GM18868 (cell line): ENCODE measurements at regions not wholly inside any gene's neighbourhood (a gene's known extent, or its start where the extent isn't known, plus 50 kb on each side); places are given as distances from the start of the nearest gene placed in this dataset.
A peak's percentile ranks its signal among the peaks of the same experiment; 100 is the strongest.

Experiments used
- ATAC-seq: cut with Tn5 transposase; IDR thresholded peaks from one replicate; pipeline ENCODE4 v1.9.1; 2021; ENCODE audit warnings: mild to moderate bottlenecking, moderate library complexity; ENCODE audit not compliant: unreplicated experiment

GRCh38 chr5:126198531-126198930 is 224.7 kb upstream of the GRAMD2B start:
- no peak for ATAC-seq

GRCh38 chr5:126199467-126199866 is 223.7 kb upstream of the GRAMD2B start:
- ATAC-seq: no peak

GRCh38 chr5:126208691-126209090 is 214.5 kb upstream of the GRAMD2B start:
- ATAC-seq: no peak

GRCh38 chr5:126210955-126211354 is 212.3 kb upstream of the GRAMD2B start:
- no peak for ATAC-seq

GRCh38 chr5:126219616-126220015 is 203.6 kb upstream of the GRAMD2B start:
- ATAC-seq: no peak

- no peak for ATAC-seq
Observed at GRCh38 chr5:126220725-126221124, 202.5 kb upstream of the GRAMD2B start.

- no peak for ATAC-seq
Observed at GRCh38 chr5:126228934-126229333, 194.3 kb upstream of the GRAMD2B start.

GRCh38 chr5:126233256-126233655 is 190.0 kb upstream of the GRAMD2B start:
- no peak for ATAC-seq

- ATAC-seq: peak; percentile 82
Observed at GRCh38 chr5:126234563-126235195, 188.5 kb upstream of the GRAMD2B start.

GRCh38 chr5:126235628-126236027 is 187.6 kb upstream of the GRAMD2B start:
- no peak for ATAC-seq

- no peak for ATAC-seq
Observed at GRCh38 chr5:126236994-126237393, 186.2 kb upstream of the GRAMD2B start.

GRCh38 chr5:126248611-126249010 is 174.6 kb upstream of the GRAMD2B start:
- no peak for ATAC-seq

- ATAC-seq: no peak
Observed at GRCh38 chr5:126251024-126251423, 172.2 kb upstream of the GRAMD2B start.

GRCh38 chr5:126253406-126253805 is 169.8 kb upstream of the GRAMD2B start:
- ATAC-seq: no peak

GRCh38 chr5:126263591-126264184 is 159.5 kb upstream of the GRAMD2B start:
- ATAC-seq: no peak

- ATAC-seq: no peak
Observed at GRCh38 chr5:126265917-126266316, 157.3 kb upstream of the GRAMD2B start.

GRCh38 chr5:126267438-126267837 is 155.8 kb upstream of the GRAMD2B start:
- ATAC-seq: peak; percentile 60

- no peak for ATAC-seq
Observed at GRCh38 chr5:126268697-126269315, 154.4 kb upstream of the GRAMD2B start.

GRCh38 chr5:126269511-126269910 is 153.7 kb upstream of the GRAMD2B start:
- no peak for ATAC-seq

- no peak for ATAC-seq
Observed at GRCh38 chr5:126271141-126271540, 152.1 kb upstream of the GRAMD2B start.

- no peak for ATAC-seq
Observed at GRCh38 chr5:126274076-126274762, 149.0 kb upstream of the GRAMD2B start.

GRCh38 chr5:126274763-126275125 is 148.5 kb upstream of the GRAMD2B start:
- ATAC-seq: no peak
